GM23248 (cell line): ENCODE measurements at regions not wholly inside any gene's neighbourhood (a gene's known extent, or its start where the extent isn't known, plus 50 kb on each side); places are given as distances from the start of the nearest gene placed in this dataset.

Experiments used
- DNase-seq: peaks from one replicate; pipeline ENCODE4 v3.0.0-alpha.2; 2015
- H2AFZ ChIP-seq: fragments of 200-600 bp; sonication (generic); 2 replicates; pipeline ENCODE4 v1.6.1; 2016; ENCODE audit warnings: antibody characterized with exemption
- H3F3A ChIP-seq: fragments of 200-600 bp; sonication (generic); 2 replicates; pipeline ENCODE4 v1.6.1; 2016; ENCODE audit warnings: mild to moderate bottlenecking, antibody characterized with exemption, mixed run types; ENCODE audit not compliant: insufficient read depth
- H3K27ac ChIP-seq: fragments of 200-600 bp; sonication (generic); 2 replicates; pipeline ENCODE4 v1.5.1; 2016; ENCODE audit warnings: mild to moderate bottlenecking
- H3K27me3 ChIP-seq: fragments of 200-600 bp; sonication (generic); replicated peaks from 2 replicates; pipeline ENCODE4 v1.6.1; 2016; ENCODE audit warnings: mild to moderate bottlenecking; ENCODE audit not compliant: insufficient read depth
- H3K36me3 ChIP-seq: fragments of 200-600 bp; sonication (generic); 2 replicates; pipeline ENCODE4 v1.6.1; 2016; ENCODE audit warnings: low read depth, mild to moderate bottlenecking
- H3K4me1 ChIP-seq: fragments of 200-600 bp; sonication (generic); 2 replicates; pipeline ENCODE4 v1.6.1; 2016; ENCODE audit warnings: mild to moderate bottlenecking; ENCODE audit not compliant: insufficient read depth
- H3K4me2 ChIP-seq: fragments of 200-600 bp; sonication (generic); one replicate; pipeline ENCODE4 v1.6.1; 2016; ENCODE audit warnings: mild to moderate bottlenecking; ENCODE audit not compliant: unreplicated experiment
- H3K4me3 ChIP-seq: fragments of 200-600 bp; sonication (generic); 2 replicates; pipeline ENCODE4 v1.5.1; 2016; ENCODE audit warnings: mild to moderate bottlenecking
- H3K79me2 ChIP-seq: fragments of 200-600 bp; sonication (generic); 2 replicates; pipeline ENCODE4 v1.6.1; 2016; ENCODE audit warnings: mild to moderate bottlenecking; ENCODE audit not compliant: insufficient read depth
- H3K9ac ChIP-seq: fragments of 200-600 bp; sonication (generic); 2 replicates; pipeline ENCODE4 v1.6.1; 2016; ENCODE audit warnings: mild to moderate bottlenecking
- H3K9me2 ChIP-seq: fragments of 200-600 bp; sonication (generic); 2 replicates; pipeline ENCODE4 v1.6.1; 2016; ENCODE audit warnings: mixed run types, mild to moderate bottlenecking, moderate library complexity; ENCODE audit not compliant: insufficient read depth
- H3K9me3 ChIP-seq: fragments of 200-600 bp; sonication (generic); one replicate; pipeline ENCODE4 v1.6.1; 2017; ENCODE audit warnings: low read depth
- H4K20me1 ChIP-seq: fragments of 200-600 bp; sonication (generic); 2 replicates; pipeline ENCODE4 v1.6.0; 2016; ENCODE audit not compliant: insufficient read depth
- EZH2 ChIP-seq: fragments of 200-600 bp; sonication (generic); IDR thresholded peaks from 2 replicates; pipeline ENCODE4 v1.6.1; 2018; ENCODE audit warnings: antibody characterized with exemption, mild to moderate bottlenecking; ENCODE audit not compliant: insufficient read depth, poor library complexity, severe bottlenecking
- EZH2phosphoT487 ChIP-seq: fragments of 200-600 bp; sonication (generic); IDR thresholded peaks from 2 replicates; pipeline ENCODE4 v1.6.1; 2018; ENCODE audit warnings: antibody characterized with exemption, moderate library complexity, mild to moderate bottlenecking, low read depth; ENCODE audit not compliant: insufficient read depth
- WGBS, 2 experiments: methylation state at CpG; one replicate each; pipeline ENCODE4 v1.1.6; 2015 to 2017; ENCODE audit warnings: low lambda C conversion rate in 2 of 2, low coverage in 1 of 2; ENCODE audit errors: missing lambda C conversion rate in 2 of 2; 5-methylcytosine and 5-hydroxymethylcytosine counted together
- in situ Hi-C: fragments of 300-500 bp; cut with MboI; formaldehyde crosslinking; loops from 2 replicates; pipeline ENCODE4 v1.15.0; 2020

DNA sequence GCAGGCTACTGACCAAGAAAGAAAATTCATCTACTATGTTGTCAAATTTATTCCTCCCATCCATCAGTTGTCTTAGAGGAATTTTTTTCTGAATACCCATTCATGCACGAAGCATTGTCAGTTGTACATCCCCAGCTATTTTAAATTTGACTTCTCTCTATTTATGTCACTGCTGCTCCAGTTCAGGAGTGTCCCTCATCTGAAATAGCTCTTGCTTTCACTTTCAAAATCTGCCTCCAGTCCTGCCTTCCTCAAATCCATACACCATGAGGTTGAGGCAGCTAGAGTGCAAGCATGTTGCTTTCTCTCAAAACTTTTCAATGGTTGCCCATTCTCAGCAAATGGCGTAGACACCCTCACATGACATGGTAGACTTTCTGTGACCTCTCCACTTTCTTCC is 335.4 kb upstream of the CDH2 start:
- WGBS, 2 experiments = 35 to 39% methylated on average over 2 of the region's 2 CpGs
- Histone ChIP-seq H2AFZ (peak overlapping the region; percentile 83), H3K9me3 (no peaks in the 10 kb centered on the region), H3K4me3 (peak overlapping the region; percentile 39), H4K20me1 (no peaks in the 10 kb centered on the region), H3K9me2 (peaks cover 5% of the 10 kb centered on the region), H3K9ac (no peak overlapping the region), H3K27ac (no peak overlapping the region), H3K36me3 (no peaks in the 10 kb centered on the region), H3F3A (no peaks in the 10 kb centered on the region; the same call in 1 of the 2 replicates), H3K27me3 (no peaks in the 10 kb centered on the region), H3K4me1 (peaks cover 18% of the 10 kb centered on the region), H3K4me2 (peak overlapping the region; percentile 56), H3K79me2 (no peaks in the 10 kb centered on the region)
- no peak for TF ChIP-seq EZH2
- TF ChIP-seq EZH2phosphoT487 = no peak
- in situ Hi-C loops = no loop called here
- DNase-seq = peak; percentile 28

DNA sequence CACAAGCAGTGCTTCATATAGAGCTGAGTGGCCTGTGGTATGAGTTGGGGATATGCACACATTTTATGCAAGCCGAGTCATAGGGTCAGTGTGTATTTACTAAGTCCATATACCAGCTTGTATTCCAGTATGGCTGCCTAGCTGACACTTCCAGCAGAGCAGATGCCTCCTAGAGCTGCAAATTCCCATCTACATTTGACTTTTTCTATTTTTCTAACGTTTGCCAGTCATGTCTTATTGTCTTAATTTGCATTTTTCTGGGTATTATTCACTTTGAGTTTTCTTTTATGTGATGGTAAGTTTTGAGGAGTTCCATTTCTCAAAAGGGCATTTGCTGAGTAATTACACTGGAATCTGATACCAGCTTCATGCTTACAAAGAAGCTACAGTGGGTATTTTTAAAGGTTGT is 334.5 kb upstream of the CDH2 start:
- Histone ChIP-seq H3K9ac (no peak overlapping the region), H3K4me3 (peak overlapping the region; percentile 39), H3K36me3 (no peaks in the 10 kb centered on the region), H3K27me3 (no peaks in the 10 kb centered on the region), H3K4me1 (peaks cover 18% of the 10 kb centered on the region), H3F3A (no peaks in the 10 kb centered on the region; the same call in 1 of the 2 replicates), H4K20me1 (no peaks in the 10 kb centered on the region), H3K79me2 (no peaks in the 10 kb centered on the region), H3K27ac (0 out of 2 replicates have a peak overlapping the region, but pooled peaks have one; percentile 18), H3K4me2 (peak overlapping the region; percentile 56), H3K9me2 (peaks cover 5% of the 10 kb centered on the region), H2AFZ (peak overlapping the region; percentile 83), H3K9me3 (no peaks in the 10 kb centered on the region)
- in situ Hi-C loops = no loop called here
- no peak for TF ChIP-seq EZH2
- no peak for TF ChIP-seq EZH2phosphoT487
- 23 to 26% methylated on average over 2 of the region's 2 CpGs for WGBS, 2 experiments
- peak; percentile 48 for DNase-seq

DNA sequence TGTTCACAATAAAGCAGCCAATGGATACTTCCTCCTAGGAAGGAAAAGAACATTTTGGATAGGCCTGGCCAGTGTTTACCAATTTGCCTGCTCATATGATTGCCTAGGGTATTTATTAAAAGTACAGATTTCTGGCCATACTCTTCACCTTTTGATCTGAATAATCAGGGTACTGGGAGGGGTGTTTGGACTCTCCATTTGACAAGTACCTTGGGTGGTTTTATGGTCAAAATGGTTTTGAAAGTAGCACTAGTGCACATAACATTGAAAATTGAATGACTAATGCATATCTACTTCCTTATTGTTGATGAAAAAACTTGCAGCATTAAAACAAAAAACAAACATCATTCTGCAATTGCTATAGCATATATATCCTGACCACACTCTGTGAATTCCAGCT is 333.3 kb upstream of the CDH2 start:
- H3F3A ChIP-seq = no peaks in the 10 kb centered on the region; the same call in 1 of the 2 replicates
- H3K9me2 ChIP-seq = peaks cover 5% of the 10 kb centered on the region
- H3K4me2 ChIP-seq = no peak overlapping the region
- no peak overlapping the region for H3K9ac ChIP-seq
- H4K20me1 ChIP-seq = no peaks in the 10 kb centered on the region
- H3K9me3 ChIP-seq = no peaks in the 10 kb centered on the region
- H3K27me3 ChIP-seq = no peaks in the 10 kb centered on the region
- no peak for TF ChIP-seq EZH2
- TF ChIP-seq EZH2phosphoT487 = no peak
- no peak overlapping the region for H3K27ac ChIP-seq
- no peak for DNase-seq
- H2AFZ ChIP-seq = no peak overlapping the region
- no peaks in the 10 kb centered on the region for H3K79me2 ChIP-seq
- no peaks in the 10 kb centered on the region for H3K36me3 ChIP-seq
- no peak overlapping the region for H3K4me3 ChIP-seq
- in situ Hi-C loops = no loop called here
- H3K4me1 ChIP-seq = peaks cover 18% of the 10 kb centered on the region

DNA sequence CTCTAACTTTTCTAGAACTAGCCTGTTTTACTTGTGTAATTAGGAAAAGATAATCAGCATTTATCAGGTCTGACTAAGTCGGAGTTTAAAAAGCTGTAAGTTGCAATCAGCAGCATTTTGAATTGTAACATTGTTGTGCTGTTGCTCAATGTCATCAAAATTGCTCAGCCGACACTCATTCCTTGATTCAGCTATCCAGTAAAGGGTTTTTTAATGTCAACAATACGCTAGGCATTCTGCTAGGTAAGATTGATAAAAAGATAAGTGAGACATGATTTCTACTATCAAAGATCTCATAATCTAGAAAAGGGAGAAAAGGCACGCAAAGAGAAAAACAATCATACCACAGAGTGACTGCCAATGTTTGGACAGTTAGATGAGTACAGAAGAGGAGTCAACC is 327.1 kb upstream of the CDH2 start:
- no peaks in the 10 kb centered on the region for H3K27me3 ChIP-seq
- H3K27ac ChIP-seq = no peak overlapping the region
- no peaks in the 10 kb centered on the region for H3F3A ChIP-seq
- DNase-seq = peak; percentile 28
- H3K4me1 ChIP-seq = peaks cover 7% of the 10 kb centered on the region; the same call in 1 of the 2 replicates
- no peak overlapping the region for H3K4me3 ChIP-seq
- H3K9me3 ChIP-seq = no peaks in the 10 kb centered on the region
- H3K36me3 ChIP-seq = no peaks in the 10 kb centered on the region
- H2AFZ ChIP-seq = peak overlapping the region; percentile 47
- H3K9me2 ChIP-seq = no peaks in the 10 kb centered on the region
- 51 to 62% methylated on average over 4 of the region's 4 CpGs for WGBS, 2 experiments
- in situ Hi-C loops = no loop called here
- H3K79me2 ChIP-seq = no peaks in the 10 kb centered on the region
- no peaks in the 10 kb centered on the region for H4K20me1 ChIP-seq
- no peak overlapping the region for H3K9ac ChIP-seq
- TF ChIP-seq EZH2 = no peak
- TF ChIP-seq EZH2phosphoT487 = no peak
- H3K4me2 ChIP-seq = no peak overlapping the region

DNA sequence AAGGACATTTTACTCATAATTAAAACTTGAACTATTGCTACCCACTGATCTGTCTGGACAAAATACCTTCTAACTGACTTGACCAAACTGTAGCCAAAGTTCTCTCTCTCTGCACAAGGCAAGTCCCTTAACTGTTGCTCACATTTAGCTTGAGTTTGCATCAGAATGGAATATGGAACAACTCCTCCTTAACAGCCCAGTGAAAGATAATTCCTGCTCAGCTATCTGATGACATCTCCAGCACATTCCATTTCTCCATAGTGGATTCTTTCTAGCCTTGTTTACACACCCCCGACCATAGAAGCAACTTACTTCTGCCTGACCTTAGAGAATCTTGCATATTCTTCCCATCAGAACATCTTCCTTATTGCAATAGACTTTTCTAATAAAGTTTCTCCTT is 317.2 kb upstream of the CDH2 start:
- peak; percentile 82 for DNase-seq
- Histone ChIP-seq H3K36me3 (no peaks in the 10 kb centered on the region), H3K9me3 (no peaks in the 10 kb centered on the region), H3K79me2 (no peaks in the 10 kb centered on the region), H3K4me3 (no peak overlapping the region), H4K20me1 (no peaks in the 10 kb centered on the region), H3K27me3 (no peaks in the 10 kb centered on the region), H2AFZ (peak overlapping the region; percentile 76), H3K4me2 (peak overlapping the region; percentile 6), H3K9me2 (no peaks in the 10 kb centered on the region), H3K9ac (no peak overlapping the region; the same call in 1 of the 2 replicates), H3K27ac (peak overlapping the region; percentile 73), H3F3A (peaks cover 11% of the 10 kb centered on the region; the same call in 1 of the 2 replicates), H3K4me1 (peaks cover 17% of the 10 kb centered on the region)
- in situ Hi-C loops = no loop called here
- no peak for TF ChIP-seq EZH2phosphoT487
- no peak for TF ChIP-seq EZH2
- 0% methylated on average over 1 of the region's 1 CpG for WGBS, 2 experiments
